Esophagus squamous epithelium (tissue), 5 donors: ENCODE measurements at regions not wholly inside any gene's neighbourhood (a gene's known extent, or its start where the extent isn't known, plus 50 kb on each side); places are given as distances from the start of the nearest gene placed in this dataset.

Source experiments
- DNase-seq: peaks from one replicate; lab custom pipeline; 2025; lab: John Stamatoyannopoulos, UW
- H3K27ac ChIP-seq, 4 donors: fragments of 200-600 bp; sonication (generic); one replicate each; pipeline ENCODE4 v1.5.1; 2016 to 2019; ENCODE audit warnings: mild to moderate bottlenecking in 1 of 4
- H3K27me3 ChIP-seq, 4 donors: fragments of 200-600 bp; sonication (generic); 1 replicate in 3 of 4; 2 replicates in 1 of 4; pipeline versions ENCODE4 v1.5.1 to v1.6.0; 2017 to 2021; ENCODE audit warnings: antibody characterized with exemption in 1 of 4
- H3K36me3 ChIP-seq, 3 donors: fragments of 200-600 bp; sonication (generic); one replicate each; pipeline ENCODE4 v1.5.1; 2016 to 2019
- H3K4me1 ChIP-seq, 3 donors: fragments of 200-600 bp; sonication (generic); one replicate each; pipeline ENCODE4 v1.5.1; 2017 to 2019
- H3K4me3 ChIP-seq, 4 donors: fragments of 200-600 bp; sonication (generic); 1 replicate in 3 of 4; 2 replicates in 1 of 4; pipeline ENCODE4 v1.5.1; 2016 to 2019; ENCODE audit warnings: mild to moderate bottlenecking in 2 of 4, moderate library complexity in 1 of 4
- H3K9me3 ChIP-seq, 3 donors: fragments of 200-600 bp; sonication (generic); one replicate each; pipeline ENCODE4 v1.5.1; 2016 to 2019
- CTCF ChIP-seq, 6 experiments: fragments of 450-650 bp in 4 of 6; fragments of 200-600 bp in 2 of 6; sonication (generic) in 2 of 6; IDR thresholded peaks; one replicate each; pipeline ENCODE4 v1.5.1; 2016 to 2019; ENCODE audit warnings: antibody characterized with exemption in 6 of 6, mild to moderate bottlenecking in 4 of 6, moderate library complexity in 4 of 6
- POLR2A ChIP-seq, 4 donors: fragments of 450-650 bp; IDR thresholded peaks; one replicate each; pipeline ENCODE4 v1.6.1; 2017; ENCODE audit warnings: antibody characterized with exemption in 4 of 4, mild to moderate bottlenecking in 4 of 4, moderate library complexity in 3 of 4
- WGBS, 2 donors: methylation state at CpG; one replicate each; pipeline ENCODE4 v1.1.5; 2018; 5-methylcytosine and 5-hydroxymethylcytosine counted together
- intact Hi-C: fragments of 100-400 bp; cut with DNase I; formaldehyde crosslinking; loops from one replicate; pipeline ENCODE4 v1.15.0; 2022
- donor health status: DM: yes; HTN: yes; CAD: no.

- 71 to 79% methylated on average over 4 to 5 of the region's 5 CpGs for WGBS, 2 donors
Observed at GRCh38 chr2:194559523-194559922, 1097.5 kb upstream of the SLC39A10 start.

GRCh38 chr2:194557993-194558392, 1099.0 kb upstream of the SLC39A10 start:
- no peak for DNase-seq
- intact Hi-C loops: no loop called here
- H3K4me3 ChIP-seq: no peak overlapping the region
- H3K27ac ChIP-seq: no peak overlapping the region
- H3K36me3 ChIP-seq: no peaks in the 10 kb centered on the region
- TF ChIP-seq CTCF (IDR thresholded peaks at IDR 0.05): no peak
- no peak for TF ChIP-seq POLR2A (IDR thresholded peaks at IDR 0.05)
- H3K4me1 ChIP-seq: no peaks in the 10 kb centered on the region
- no peaks in the 10 kb centered on the region for H3K9me3 ChIP-seq
- 48 to 63% methylated on average over 1 of the region's 1 CpG for WGBS, 2 donors
- no peaks in the 10 kb centered on the region for H3K27me3 ChIP-seq

More at GRCh38 chr2:194559523-194559922, 1097.5 kb upstream of the SLC39A10 start:
- H3K27me3 ChIP-seq: no peaks in the 10 kb centered on the region
- no peak overlapping the region for H3K27ac ChIP-seq
- H3K9me3 ChIP-seq: no peaks in the 10 kb centered on the region
- TF ChIP-seq POLR2A (IDR thresholded peaks at IDR 0.05) (no peak), CTCF (IDR thresholded peaks at IDR 0.05) (no peak)
- no peak overlapping the region for H3K4me3 ChIP-seq
- intact Hi-C loops: no loop called here
- no peaks in the 10 kb centered on the region for H3K4me1 ChIP-seq
- H3K36me3 ChIP-seq: no peaks in the 10 kb centered on the region
- DNase-seq: no peak

- WGBS, 2 donors: 85 to 88% methylated on average over 3 of the region's 3 CpGs
- Histone ChIP-seq H3K4me1 (no peaks in the 10 kb centered on the region), H3K27ac (no peak overlapping the region), H3K27me3 (no peaks in the 10 kb centered on the region), H3K36me3 (no peaks in the 10 kb centered on the region), H3K4me3 (no peak overlapping the region), H3K9me3 (no peaks in the 10 kb centered on the region)
- TF ChIP-seq POLR2A (IDR thresholded peaks at IDR 0.05): no peak
- TF ChIP-seq CTCF (IDR thresholded peaks at IDR 0.05): no peak
- no peak for DNase-seq
- intact Hi-C loops: no loop called here
Observed at GRCh38 chr2:194556629-194557028, 1100.4 kb upstream of the SLC39A10 start.

- no peak for DNase-seq
- Histone ChIP-seq H3K4me1 (no peaks in the 10 kb centered on the region), H3K4me3 (no peak overlapping the region), H3K9me3 (no peaks in the 10 kb centered on the region), H3K27me3 (no peaks in the 10 kb centered on the region), H3K36me3 (no peaks in the 10 kb centered on the region), H3K27ac (no peak overlapping the region)
- TF ChIP-seq POLR2A (IDR thresholded peaks at IDR 0.05): no peak
- no peak for TF ChIP-seq CTCF (IDR thresholded peaks at IDR 0.05)
- WGBS, 2 donors: 80 to 87% methylated on average over 4 of the region's 4 CpGs
- intact Hi-C loops: no loop called here
Observed at GRCh38 chr2:194553980-194554379, 1103.0 kb upstream of the SLC39A10 start.

GRCh38 chr2:194550702-194551101, 1106.3 kb upstream of the SLC39A10 start:
- H3K36me3 ChIP-seq: no peaks in the 10 kb centered on the region
- 31 to 54% methylated on average over 1 of the region's 1 CpG for WGBS, 2 donors
- H3K27ac ChIP-seq: no peak overlapping the region
- no peaks in the 10 kb centered on the region for H3K4me1 ChIP-seq
- H3K9me3 ChIP-seq: no peaks in the 10 kb centered on the region
- TF ChIP-seq CTCF (IDR thresholded peaks at IDR 0.05) (no peak), POLR2A (IDR thresholded peaks at IDR 0.05) (no peak)
- DNase-seq: no peak
- intact Hi-C loops: no loop called here
- no peak overlapping the region for H3K4me3 ChIP-seq
- no peaks in the 10 kb centered on the region for H3K27me3 ChIP-seq
